ENCODE measurements at regions not wholly inside any gene's neighbourhood (a gene's known extent, or its start where the extent isn't known, plus 50 kb on each side); places are given as distances from the start of the nearest gene placed in this dataset.

DNA sequence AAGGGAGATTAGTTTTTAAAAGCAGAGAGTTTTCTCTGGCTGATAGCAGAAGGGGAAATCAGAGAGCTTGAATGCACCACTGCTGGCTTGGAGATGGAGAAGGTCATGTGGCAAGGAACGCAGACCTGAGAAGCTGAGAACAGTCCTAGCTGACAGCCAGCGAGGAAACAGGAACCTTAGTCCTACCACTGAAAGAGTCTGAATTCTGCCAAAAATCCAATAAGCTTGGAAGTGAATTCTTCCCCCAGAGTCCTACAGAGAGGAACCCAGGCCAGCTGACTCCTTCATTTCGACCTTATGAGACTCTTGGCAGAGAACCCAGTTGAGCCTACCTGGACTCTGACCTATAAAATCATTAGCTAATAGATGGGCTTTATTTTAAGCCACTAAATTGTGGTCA, 371.9 kb upstream of the TNP1 start:
- no peak for TF ChIP-seq EZH2 (IDR thresholded peaks at IDR 0.05; ENCODE audit: low read depth, unreplicated experiment)
- no peak for TF ChIP-seq CTCF (conservative IDR thresholded peaks at IDR 0.05; ENCODE audit: low read depth in 2 of 2)
- no peak for TF ChIP-seq POLR2AphosphoS5 (IDR thresholded peaks at IDR 0.05; ENCODE audit: low read depth)
